T-helper 1 cell treated with Interleukin-12 subunit alpha and Interleukin-12 subunit beta and Interleukin-4 antibody, amounts not matched to agents 30 μg/mL and 1 μg/mL, for 36 hours (primary cell): ENCODE measurements at regions not wholly inside any gene's neighbourhood (a gene's known extent, or its start where the extent isn't known, plus 50 kb on each side); places are given as distances from the start of the nearest gene placed in this dataset.
"Not testable (repeated sequence)": the region's sequence is repeated elsewhere in the genome, so short reads cannot be mapped to it uniquely, and the experiment has no call there.

Experiments
- H3K27ac Mint-ChIP-seq: one replicate; pipeline ENCODE4 v1.8.0; 2021; ENCODE audit warnings: mild to moderate bottlenecking, mixed read lengths
- H3K27me3 Mint-ChIP-seq: one replicate; pipeline ENCODE4 v1.8.0; 2021; ENCODE audit warnings: low read depth, mixed read lengths
- H3K36me3 Mint-ChIP-seq: one replicate; pipeline ENCODE4 v1.8.0; 2021; ENCODE audit warnings: low read depth, mixed read lengths
- H3K4me1 Mint-ChIP-seq: one replicate; pipeline ENCODE4 v1.8.0; 2021; ENCODE audit warnings: low read depth, mixed read lengths
- H3K4me3 Mint-ChIP-seq: one replicate; pipeline ENCODE4 v1.8.0; 2021; ENCODE audit warnings: mild to moderate bottlenecking, moderate library complexity, mixed read lengths
- H3K9me3 Mint-ChIP-seq: one replicate; pipeline ENCODE4 v1.8.0; 2021; ENCODE audit warnings: mixed read lengths

GRCh38 chr22:12384612-12385011 lies 3143.4 kb upstream of the OR11H1 start:
- H3K9me3 Mint-ChIP-seq, result peaks cover 54% of the 10 kb centered on the region
- H3K4me1 Mint-ChIP-seq, H3K4me3 Mint-ChIP-seq, H3K27me3 Mint-ChIP-seq, H3K36me3 Mint-ChIP-seq, H3K27ac Mint-ChIP-seq: not testable (repeated sequence)

DNA sequence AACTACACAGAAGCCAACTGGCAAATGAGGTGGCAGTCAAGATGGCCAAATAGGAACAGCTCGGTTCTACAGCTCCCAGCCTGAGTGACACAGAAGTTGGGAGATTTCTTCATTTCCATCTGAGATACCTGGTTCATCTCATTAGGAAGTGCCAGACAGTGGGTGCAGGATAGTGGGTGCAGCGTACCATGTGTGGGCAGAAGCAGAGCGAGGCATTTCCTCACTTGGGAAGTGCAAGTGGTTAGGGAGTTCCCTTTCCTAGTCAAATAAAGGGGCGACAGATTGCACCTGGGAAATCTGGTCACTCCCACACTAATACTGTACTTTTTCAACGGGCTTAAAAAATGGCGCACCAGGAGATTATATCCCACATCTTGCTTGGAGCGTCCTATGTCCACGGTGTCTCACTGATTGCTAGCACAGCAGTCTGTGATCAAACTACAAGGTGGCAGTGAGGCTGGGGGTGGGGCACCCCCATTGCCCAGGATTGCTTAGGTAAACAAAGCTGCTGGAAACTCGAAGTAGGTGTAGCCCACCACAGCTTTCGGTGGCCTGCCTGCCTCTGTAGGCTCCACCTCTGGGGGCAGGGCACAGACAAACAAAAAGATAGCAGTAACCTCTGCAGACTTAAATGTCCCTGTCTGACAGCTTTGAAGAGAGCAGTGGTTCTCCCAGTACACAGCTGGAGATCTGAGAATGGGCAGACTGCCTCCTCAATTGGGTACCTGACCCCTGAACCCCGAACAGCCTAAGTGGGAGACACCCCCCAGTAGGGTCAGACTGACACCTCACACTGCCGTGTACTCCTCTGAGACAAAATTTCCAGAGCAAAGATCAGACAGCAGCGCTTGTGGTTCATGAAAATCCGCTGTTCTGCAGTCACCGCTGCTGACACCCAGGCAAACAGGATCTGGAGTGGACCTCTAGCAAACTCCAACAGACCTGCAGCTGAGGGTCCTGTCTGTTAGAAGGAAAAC lies 3138.9 kb upstream of the OR11H1 start:
- H3K27ac Mint-ChIP-seq, H3K4me3 Mint-ChIP-seq, H3K4me1 Mint-ChIP-seq, H3K27me3 Mint-ChIP-seq, H3K36me3 Mint-ChIP-seq: not testable (repeated sequence)
- peaks cover 64% of the 10 kb centered on the region for H3K9me3 Mint-ChIP-seq

- not testable (repeated sequence) for H3K36me3 Mint-ChIP-seq, H3K27ac Mint-ChIP-seq, H3K4me1 Mint-ChIP-seq, H3K27me3 Mint-ChIP-seq, H3K4me3 Mint-ChIP-seq
- H3K9me3 Mint-ChIP-seq, result peaks cover 65% of the 10 kb centered on the region
Observed at GRCh38 chr22:12397270-12397669, 3130.7 kb upstream of the OR11H1 start.

DNA sequence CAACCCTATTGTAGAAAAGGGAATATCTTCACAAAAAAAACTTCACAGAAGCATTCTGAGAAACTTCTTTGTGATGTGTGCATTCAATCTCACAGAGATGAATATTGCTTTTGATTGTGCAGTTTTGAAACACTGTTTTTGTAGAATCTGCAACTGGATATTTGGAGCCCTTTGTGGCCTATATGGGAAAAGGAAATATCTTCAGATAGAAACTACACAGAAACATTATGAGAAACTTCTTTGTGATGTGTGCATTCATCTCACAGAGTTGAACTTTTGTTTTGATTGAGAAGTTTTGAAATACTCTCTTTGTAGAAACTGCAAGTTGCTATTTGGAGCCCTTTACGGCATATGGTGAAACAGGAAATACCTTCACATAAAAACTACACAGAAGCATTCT lies 3126.1 kb upstream of the OR11H1 start:
- peaks cover 63% of the 10 kb centered on the region for H3K9me3 Mint-ChIP-seq
- not testable (repeated sequence) for H3K27ac Mint-ChIP-seq, H3K36me3 Mint-ChIP-seq, H3K27me3 Mint-ChIP-seq, H3K4me3 Mint-ChIP-seq, H3K4me1 Mint-ChIP-seq

DNA sequence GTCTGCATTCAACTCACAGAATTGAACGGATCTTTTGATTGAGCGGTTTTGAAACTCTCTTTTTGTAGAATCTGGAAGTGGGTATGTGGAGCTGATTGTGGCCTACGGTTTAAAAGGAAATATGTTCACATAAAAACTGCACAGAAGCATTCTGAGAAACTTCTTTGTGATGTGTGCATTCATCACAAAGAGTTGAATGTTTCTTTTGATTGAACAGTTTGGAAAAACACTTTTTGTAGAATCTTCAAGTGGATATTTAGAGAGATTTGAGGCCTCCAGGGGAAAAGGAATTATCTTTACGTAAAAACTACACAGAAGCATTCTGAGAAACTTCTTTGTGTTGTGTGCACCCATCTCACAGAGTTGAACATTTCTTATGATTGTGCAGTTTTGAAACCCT lies 3125.5 kb upstream of the OR11H1 start:
- not testable (repeated sequence) for H3K4me3 Mint-ChIP-seq, H3K27me3 Mint-ChIP-seq, H3K27ac Mint-ChIP-seq, H3K4me1 Mint-ChIP-seq, H3K36me3 Mint-ChIP-seq
- peaks cover 62% of the 10 kb centered on the region for H3K9me3 Mint-ChIP-seq

DNA sequence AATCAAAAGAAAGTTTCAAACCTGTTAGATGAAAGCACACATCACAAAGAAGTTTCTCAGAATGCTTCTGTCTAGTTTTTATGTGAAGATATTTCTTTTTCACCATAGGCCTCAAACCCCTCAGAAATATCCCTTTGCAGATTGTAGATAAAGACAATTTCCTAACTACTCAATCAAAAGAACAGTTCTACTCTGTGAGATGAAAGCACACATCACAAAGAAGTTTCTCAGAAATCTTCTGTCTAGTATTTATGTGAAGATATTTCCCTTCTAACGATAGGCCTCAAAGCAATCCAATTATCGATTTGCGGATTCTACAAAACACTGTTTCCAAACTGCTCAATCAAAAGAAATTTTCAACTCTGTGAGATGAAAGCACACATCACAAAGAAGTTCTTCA lies 3092.1 kb upstream of the OR11H1 start:
- H3K4me1 Mint-ChIP-seq, H3K27me3 Mint-ChIP-seq, H3K27ac Mint-ChIP-seq, H3K4me3 Mint-ChIP-seq, H3K36me3 Mint-ChIP-seq: not testable (repeated sequence)
- peaks cover 25% of the 10 kb centered on the region for H3K9me3 Mint-ChIP-seq
